Neural cell (in vitro differentiated cells): ENCODE measurements at regions not wholly inside any gene's neighbourhood (a gene's known extent, or its start where the extent isn't known, plus 50 kb on each side); places are given as distances from the start of the nearest gene placed in this dataset.

Experiments used
- EZH2 ChIP-seq: fragments of 200-600, 300-800 bp; shearing (Covaris generic), sonication (generic); IDR thresholded peaks from 2 replicates; pipeline ENCODE4 v1.6.1; 2014; ENCODE audit warnings: antibody characterized with exemption, low read length, borderline replicate concordance, mild to moderate bottlenecking; ENCODE audit not compliant: insufficient read depth, poor library complexity, severe bottlenecking
- POLR2AphosphoS5 ChIP-seq: IDR thresholded peaks from 2 replicates; pipeline ENCODE4 v1.6.1; 2012
- TAF1 ChIP-seq: IDR thresholded peaks from 2 replicates; pipeline ENCODE4 v1.6.1; 2012; ENCODE audit warnings: low read depth
- TF ChIP-seq, protein P1 (sequence below): fragments of 450-650 bp; IDR thresholded peaks from 2 replicates; pipeline ENCODE4 v1.5.1; 2014; ENCODE audit warnings: antibody characterized with exemption, mild to moderate bottlenecking, moderate library complexity; ENCODE audit not compliant: poor library complexity, severe bottlenecking

DNA sequence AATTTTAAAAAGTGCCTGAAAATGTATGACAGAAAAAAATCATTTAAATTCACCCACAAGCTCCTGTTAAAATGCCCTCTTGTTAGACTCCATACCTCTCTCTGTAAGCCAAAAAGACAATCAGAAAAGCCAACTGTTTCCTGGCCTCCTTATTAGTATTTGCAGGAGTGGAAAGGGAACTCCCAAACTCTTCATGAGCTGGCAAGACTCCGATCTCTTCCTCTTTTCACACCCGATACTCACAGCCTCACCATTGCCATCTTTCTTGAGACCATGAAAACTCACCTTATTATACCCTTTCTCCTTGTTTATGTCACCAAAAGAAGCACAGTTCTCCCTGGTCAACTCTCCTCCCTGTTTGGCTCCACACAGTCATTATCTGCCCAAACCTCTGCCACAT lies 197.8 kb downstream of the DMAC1 start:
- TF ChIP-seq EZH2 (no peak), TAF1 (no peak), POLR2AphosphoS5 (no peak)
- TF ChIP-seq, protein P1, sequence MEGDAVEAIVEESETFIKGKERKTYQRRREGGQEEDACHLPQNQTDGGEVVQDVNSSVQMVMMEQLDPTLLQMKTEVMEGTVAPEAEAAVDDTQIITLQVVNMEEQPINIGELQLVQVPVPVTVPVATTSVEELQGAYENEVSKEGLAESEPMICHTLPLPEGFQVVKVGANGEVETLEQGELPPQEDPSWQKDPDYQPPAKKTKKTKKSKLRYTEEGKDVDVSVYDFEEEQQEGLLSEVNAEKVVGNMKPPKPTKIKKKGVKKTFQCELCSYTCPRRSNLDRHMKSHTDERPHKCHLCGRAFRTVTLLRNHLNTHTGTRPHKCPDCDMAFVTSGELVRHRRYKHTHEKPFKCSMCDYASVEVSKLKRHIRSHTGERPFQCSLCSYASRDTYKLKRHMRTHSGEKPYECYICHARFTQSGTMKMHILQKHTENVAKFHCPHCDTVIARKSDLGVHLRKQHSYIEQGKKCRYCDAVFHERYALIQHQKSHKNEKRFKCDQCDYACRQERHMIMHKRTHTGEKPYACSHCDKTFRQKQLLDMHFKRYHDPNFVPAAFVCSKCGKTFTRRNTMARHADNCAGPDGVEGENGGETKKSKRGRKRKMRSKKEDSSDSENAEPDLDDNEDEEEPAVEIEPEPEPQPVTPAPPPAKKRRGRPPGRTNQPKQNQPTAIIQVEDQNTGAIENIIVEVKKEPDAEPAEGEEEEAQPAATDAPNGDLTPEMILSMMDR = no peak
